Stimulated activated naive B cell treated with anti-CD40 and anti-IgM and Interleukin-4, amounts not matched to agents 10 μg/mL and 1 μg/mL and 100 μg/mL, for 72 hours (primary cell): ENCODE measurements at regions not wholly inside any gene's neighbourhood (a gene's known extent, or its start where the extent isn't known, plus 50 kb on each side); places are given as distances from the start of the nearest gene placed in this dataset.
A peak's percentile ranks its signal among the peaks of the same experiment; 100 is the strongest.

Experiments used
- ATAC-seq, 2 donors: fragments of 150-1000 bp; cut with Tn5 transposase; replicated peaks; 2 replicates each; pipeline ENCODE4 v1.10.0; 2021; ENCODE audit warnings: moderate library complexity in 1 of 2
- DNase-seq: peaks from one replicate; pipeline ENCODE4 v3.0.0; 2021
- H3K27ac Mint-ChIP-seq: one replicate; pipeline ENCODE4 v1.8.0; 2022; ENCODE audit warnings: mild to moderate bottlenecking, mixed read lengths
- H3K27me3 Mint-ChIP-seq, 2 donors: one replicate each; pipeline ENCODE4 v1.8.0; 2022; ENCODE audit warnings: mixed read lengths in 2 of 2
- H3K36me3 Mint-ChIP-seq, 2 donors: one replicate each; pipeline ENCODE4 v1.8.0; 2022; ENCODE audit warnings: mixed read lengths in 2 of 2, mild to moderate bottlenecking in 1 of 2
- H3K4me1 Mint-ChIP-seq, 2 donors: one replicate each; pipeline ENCODE4 v1.8.0; 2022; ENCODE audit warnings: mixed read lengths in 2 of 2, mild to moderate bottlenecking in 1 of 2
- H3K4me3 Mint-ChIP-seq, 2 donors: one replicate each; pipeline ENCODE4 v1.8.0; 2022; ENCODE audit warnings: mild to moderate bottlenecking in 2 of 2, mixed read lengths in 2 of 2, moderate library complexity in 1 of 2
- H3K9me3 Mint-ChIP-seq, 2 donors: one replicate each; pipeline ENCODE4 v1.8.0; 2022; ENCODE audit warnings: mixed read lengths in 2 of 2, mild to moderate bottlenecking in 1 of 2

DNA sequence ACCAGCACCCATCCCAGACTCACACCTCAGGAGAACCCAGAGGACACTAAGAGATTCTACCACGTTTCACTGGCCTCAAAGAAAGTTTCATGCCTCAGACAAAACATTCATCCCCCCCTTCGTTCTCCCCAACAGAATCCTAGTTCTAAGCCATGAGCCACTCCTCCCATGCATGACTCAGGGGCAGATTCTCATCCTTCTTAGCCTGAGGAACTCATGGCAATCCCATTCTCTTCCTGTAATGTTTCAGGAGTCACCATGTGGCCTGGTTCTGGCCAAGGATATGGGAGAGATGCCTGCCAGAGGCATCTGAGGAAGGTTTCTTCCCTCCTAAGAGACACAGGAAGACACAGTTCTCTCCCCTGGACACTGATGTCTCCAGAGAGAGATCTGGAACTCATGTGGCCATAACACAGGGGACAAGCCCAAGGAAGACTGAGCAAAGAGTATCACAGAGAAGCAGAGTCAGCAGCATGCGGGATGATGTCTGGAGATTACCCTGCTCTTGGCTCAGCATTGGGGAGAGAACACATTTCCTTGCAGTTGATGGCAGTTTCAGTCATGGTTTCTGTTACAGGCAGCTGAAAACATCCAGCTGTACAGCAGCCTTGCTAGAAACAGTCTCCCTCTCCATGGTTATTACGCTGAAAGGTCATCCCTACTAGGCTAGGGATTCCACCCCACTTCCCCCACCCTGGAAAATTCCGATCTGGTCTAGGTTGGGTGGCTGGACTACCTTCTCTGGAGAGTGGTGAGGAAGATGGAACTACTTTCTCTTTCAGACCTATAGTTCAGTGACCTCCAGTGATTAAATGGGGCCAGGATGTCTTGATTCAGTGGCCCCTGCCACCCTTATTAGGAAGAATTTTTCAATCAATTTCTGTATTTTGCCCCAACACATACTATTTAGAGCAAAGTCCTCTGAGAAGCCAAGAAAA is 115.4 kb downstream of the ZNF608 start:
- no peak for DNase-seq
- H3K27me3 Mint-ChIP-seq: peaks cover 15 to 22% of the 10 kb centered on the region in 2 donors

DNA sequence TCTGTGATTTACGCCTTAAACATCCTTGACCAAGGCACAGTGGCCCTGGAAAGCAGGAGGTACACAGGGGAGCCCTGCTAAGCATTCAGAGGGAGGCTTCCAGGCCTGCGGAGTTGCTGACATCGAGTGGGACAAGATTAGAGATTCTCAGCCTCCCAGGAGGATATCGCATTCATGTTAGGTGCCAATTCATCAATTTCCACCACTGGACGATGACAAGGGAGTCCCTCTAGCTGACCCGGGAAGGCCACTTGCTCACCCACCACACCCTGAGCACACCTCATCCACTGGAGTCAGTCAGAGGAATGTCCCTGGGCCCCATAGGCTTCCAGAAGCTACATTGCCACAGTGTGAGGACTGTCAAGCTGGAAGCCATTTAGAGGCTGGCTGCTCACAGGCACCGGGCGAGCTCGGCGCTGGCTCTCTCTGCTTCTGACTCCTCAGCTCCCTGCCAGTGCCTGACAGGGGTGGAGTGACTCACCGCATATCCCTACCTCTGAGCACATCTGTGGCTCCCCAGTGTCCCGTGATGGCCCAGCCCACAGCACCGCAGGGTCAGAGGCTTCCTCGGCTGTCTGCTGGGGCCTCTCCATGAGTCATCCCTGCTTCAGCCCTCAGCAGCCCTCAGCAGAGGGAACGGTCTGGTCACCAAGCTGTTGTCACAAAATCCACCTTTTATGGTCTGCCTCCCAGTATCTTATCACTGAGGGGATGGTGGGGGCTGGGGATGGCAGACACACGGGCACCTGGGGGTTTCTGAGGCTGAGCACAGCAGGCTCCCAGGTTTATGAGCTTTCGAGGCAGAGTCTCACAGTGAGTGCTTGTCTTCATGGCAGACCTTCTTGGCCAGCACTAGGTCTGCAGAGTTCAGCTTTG is 117.5 kb downstream of the ZNF608 start:
- Mint-ChIP-seq H3K27ac (no peak overlapping the region), H3K4me1 (peaks cover 16 to 48% of the 10 kb centered on the region in 2 donors), H3K9me3 (peaks cover 0 to 3% of the 10 kb centered on the region in 2 donors), H3K4me3 (no peak overlapping the region), H3K36me3 (peaks cover 7 to 9% of the 10 kb centered on the region in 2 donors), H3K27me3 (peaks cover 20 to 22% of the 10 kb centered on the region in 2 donors)
- DNase-seq (no peak), ATAC-seq (peak; percentile 41 to 42)

More for the DNA sequence above, 115.4 kb downstream of the ZNF608 start:
- peak; percentile 36 to 53 for ATAC-seq
- H3K9me3 Mint-ChIP-seq: peaks cover 0 to 3% of the 10 kb centered on the region in 2 donors
- no peak overlapping the region for H3K4me3 Mint-ChIP-seq
- H3K27ac Mint-ChIP-seq: peak overlapping the region; percentile 11
- H3K36me3 Mint-ChIP-seq: peaks cover 7 to 10% of the 10 kb centered on the region in 2 donors
- H3K4me1 Mint-ChIP-seq: peaks cover 16 to 48% of the 10 kb centered on the region in 2 donors

DNA sequence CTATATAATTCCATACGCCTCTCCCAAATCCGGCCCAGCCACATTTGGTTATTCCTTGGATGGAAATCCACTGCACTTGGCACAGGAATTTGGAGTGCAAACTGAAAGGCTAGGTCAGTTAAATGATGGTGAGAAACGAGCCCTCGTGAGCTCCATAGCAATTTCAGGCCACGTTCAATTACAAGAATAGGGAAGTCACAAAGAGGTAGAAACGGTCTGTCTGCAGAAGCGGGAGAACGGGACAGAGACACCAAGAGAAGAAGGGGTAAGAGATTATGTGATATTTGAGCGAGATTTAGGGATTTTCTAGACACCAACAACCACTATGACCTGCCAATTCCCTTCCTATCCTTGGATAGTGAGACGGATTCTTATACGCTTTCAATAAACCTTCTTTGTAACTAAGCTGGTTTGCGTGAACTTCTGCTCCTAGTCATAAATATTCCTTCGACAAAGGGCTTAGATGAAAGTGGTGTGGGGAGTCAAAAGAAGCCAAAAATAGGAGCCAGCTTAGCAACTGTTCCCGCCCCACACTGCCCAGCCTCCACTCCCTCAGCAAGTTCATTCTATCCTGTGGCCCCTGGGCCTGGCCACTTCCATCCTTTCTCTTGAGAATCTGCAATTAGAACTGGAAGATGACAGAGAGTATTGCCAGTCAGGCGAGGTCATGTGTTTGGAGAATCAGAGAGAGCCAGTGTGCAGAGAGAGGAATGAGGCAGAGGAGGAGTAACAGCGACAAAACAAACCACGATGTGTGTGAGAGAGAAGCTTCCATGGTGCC is 118.4 kb downstream of the ZNF608 start:
- Mint-ChIP-seq H3K36me3 (peaks cover 6 to 8% of the 10 kb centered on the region in 2 donors), H3K27me3 (peaks cover 20 to 22% of the 10 kb centered on the region in 2 donors), H3K4me1 (peaks cover 16 to 48% of the 10 kb centered on the region in 2 donors), H3K27ac (peak overlapping the region; percentile 72), H3K9me3 (peaks cover 0 to 3% of the 10 kb centered on the region in 2 donors), H3K4me3 (no peak overlapping the region)
- ATAC-seq: no peak
- no peak for DNase-seq

DNA sequence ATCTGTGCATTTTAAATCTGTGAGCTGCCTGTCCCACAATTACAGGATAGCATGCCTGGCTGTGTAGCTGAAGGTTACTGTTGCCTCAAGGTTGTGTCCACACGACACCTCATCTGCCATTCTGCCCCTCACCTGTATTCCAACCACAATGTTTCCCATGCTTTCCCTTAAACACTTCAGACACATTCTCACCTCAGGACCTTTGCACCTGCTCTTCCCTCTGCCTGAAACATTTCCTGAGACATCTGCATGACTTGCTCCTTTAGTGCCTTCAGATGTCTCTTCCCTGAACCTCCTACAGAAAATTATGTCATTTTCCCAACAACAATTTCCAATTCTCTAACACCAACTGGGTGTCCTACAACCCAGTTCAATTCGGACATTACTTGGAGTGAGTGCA is 120.4 kb downstream of the ZNF608 start:
- H3K4me3 Mint-ChIP-seq: no peak overlapping the region
- peaks cover 2 to 3% of the 10 kb centered on the region in 2 donors for H3K36me3 Mint-ChIP-seq
- no peaks in the 10 kb centered on the region for H3K9me3 Mint-ChIP-seq
- H3K27me3 Mint-ChIP-seq: peaks cover 15 to 22% of the 10 kb centered on the region in 2 donors
- no peak overlapping the region for H3K27ac Mint-ChIP-seq
- DNase-seq (no peak), ATAC-seq (no peak)
- H3K4me1 Mint-ChIP-seq: peaks cover 12 to 30% of the 10 kb centered on the region in 2 donors

DNA sequence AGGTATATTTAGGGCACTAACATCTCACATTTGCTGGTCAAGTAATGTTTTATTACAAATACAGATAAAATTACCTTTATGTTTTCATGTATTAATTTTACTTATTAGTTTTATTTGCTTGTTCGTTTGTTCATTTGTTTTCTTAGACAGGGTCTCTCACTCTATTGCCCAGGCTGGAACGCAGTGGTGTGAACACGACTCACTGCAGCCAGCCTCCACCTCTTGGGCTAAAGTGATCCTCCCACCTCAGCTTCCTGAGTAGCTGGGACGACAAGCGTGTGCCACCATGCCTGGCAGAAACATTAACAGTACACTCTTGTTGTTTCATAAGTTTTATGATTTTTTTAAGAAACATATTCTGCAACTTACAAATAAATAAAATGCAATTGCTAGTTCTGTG is 123.2 kb downstream of the ZNF608 start:
- Mint-ChIP-seq H3K4me1 (peaks cover 7% of the 10 kb centered on the region in 2 donors), H3K4me3 (no peak overlapping the region), H3K36me3 (peaks cover 0 to 3% of the 10 kb centered on the region in 2 donors), H3K9me3 (no peaks in the 10 kb centered on the region), H3K27ac (no peak overlapping the region), H3K27me3 (peaks cover 4 to 7% of the 10 kb centered on the region in 2 donors)
- DNase-seq (no peak), ATAC-seq (no peak)

DNA sequence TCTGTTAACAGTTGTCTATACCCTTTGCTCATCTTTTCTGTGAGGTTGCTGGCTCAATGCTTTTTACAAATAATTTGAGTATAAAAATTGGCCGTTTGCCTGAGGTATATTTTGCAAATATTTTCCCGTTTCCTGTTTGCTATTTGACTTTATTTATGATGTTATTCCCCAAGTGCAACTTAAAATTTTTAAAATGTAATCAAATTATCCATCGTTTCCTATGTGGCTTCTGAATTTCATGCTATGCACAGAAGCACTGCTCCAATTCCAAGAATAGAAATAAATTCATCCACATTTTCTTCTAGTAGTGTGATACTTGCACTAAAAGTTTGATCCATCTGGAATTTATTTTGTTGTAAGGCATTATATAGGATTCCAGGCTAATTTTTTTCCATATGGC is 123.6 kb downstream of the ZNF608 start:
- H3K4me3 Mint-ChIP-seq: no peak overlapping the region
- DNase-seq: no peak
- peaks cover 3 to 7% of the 10 kb centered on the region in 2 donors for H3K4me1 Mint-ChIP-seq
- H3K36me3 Mint-ChIP-seq: peaks cover 0 to 3% of the 10 kb centered on the region in 2 donors
- peaks cover 0 to 4% of the 10 kb centered on the region in 2 donors for H3K27me3 Mint-ChIP-seq
- H3K27ac Mint-ChIP-seq: no peak overlapping the region
- ATAC-seq: no peak
- H3K9me3 Mint-ChIP-seq: no peaks in the 10 kb centered on the region

DNA sequence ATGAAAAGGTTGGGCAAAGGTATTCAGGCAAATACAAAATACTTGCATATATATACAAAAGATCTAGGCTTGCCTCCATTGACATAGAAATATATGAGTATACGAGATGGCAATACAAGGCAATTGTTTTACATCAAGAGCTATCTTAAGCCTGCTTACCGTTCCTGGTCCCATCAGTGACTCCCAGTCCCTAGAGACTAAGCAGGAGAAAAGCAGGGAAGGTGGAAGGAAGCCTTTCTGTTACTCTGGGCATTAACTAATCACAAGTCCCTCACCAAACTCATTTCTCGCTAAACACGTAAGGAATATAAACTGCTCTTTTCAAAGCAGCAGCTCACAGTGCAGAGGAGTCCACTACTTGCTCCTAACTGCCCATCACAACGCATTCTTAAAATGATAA is 125.2 kb downstream of the ZNF608 start:
- ATAC-seq (no peak), DNase-seq (no peak)
- no peak overlapping the region for H3K27ac Mint-ChIP-seq
- H3K4me1 Mint-ChIP-seq: peaks cover 6 to 7% of the 10 kb centered on the region in 2 donors
- no peaks in the 10 kb centered on the region for H3K9me3 Mint-ChIP-seq
- peaks cover 0 to 3% of the 10 kb centered on the region in 2 donors for H3K36me3 Mint-ChIP-seq
- no peak overlapping the region for H3K4me3 Mint-ChIP-seq
- peaks cover 0 to 4% of the 10 kb centered on the region in 2 donors for H3K27me3 Mint-ChIP-seq

DNA sequence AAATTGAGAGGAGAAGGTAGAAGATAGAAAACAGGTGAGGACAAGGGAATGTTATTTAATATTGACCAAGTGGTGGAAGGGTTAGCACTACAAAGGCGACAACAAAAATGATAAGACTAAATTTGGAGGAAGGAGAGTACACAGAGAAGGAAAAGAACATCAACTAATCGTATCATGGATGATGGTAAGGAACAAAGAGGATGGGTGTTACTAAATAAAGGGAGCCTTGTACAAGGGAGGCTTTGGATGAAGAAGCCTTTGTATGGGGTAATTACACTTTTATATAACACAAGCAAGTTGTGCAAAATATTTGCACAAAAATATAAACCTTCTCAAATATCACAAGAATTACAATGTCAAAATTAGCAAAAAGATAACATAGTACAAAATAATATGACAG is 125.7 kb downstream of the ZNF608 start:
- DNase-seq: no peak
- Mint-ChIP-seq H3K4me1 (peaks cover 6 to 7% of the 10 kb centered on the region in 2 donors), H3K27ac (no peak overlapping the region), H3K4me3 (no peak overlapping the region), H3K9me3 (no peaks in the 10 kb centered on the region), H3K27me3 (peaks cover 0 to 4% of the 10 kb centered on the region in 2 donors), H3K36me3 (no peaks in the 10 kb centered on the region)
- ATAC-seq: no peak

DNA sequence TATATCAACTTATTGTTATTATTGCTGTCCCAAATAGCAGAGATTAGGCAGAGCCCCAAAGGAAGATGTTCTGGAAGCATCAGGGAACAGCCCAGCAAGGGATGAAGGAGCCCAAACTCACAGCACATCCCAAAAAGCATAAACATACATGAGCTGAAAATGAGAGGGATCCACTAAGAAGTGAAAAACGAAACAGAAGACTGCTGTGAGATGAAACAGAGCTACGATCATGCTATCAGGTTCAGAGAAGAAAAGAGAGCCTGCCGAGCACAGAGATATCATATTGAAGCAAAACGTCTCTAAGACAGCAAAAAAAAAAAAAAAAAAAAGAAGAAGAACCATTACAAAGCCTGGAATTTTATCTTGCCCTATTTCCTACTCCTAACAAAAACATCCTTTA is 127.3 kb downstream of the ZNF608 start:
- no peak overlapping the region for H3K27ac Mint-ChIP-seq
- no peaks in the 10 kb centered on the region for H3K9me3 Mint-ChIP-seq
- no peaks in the 10 kb centered on the region for H3K36me3 Mint-ChIP-seq
- H3K4me1 Mint-ChIP-seq: peaks cover 6 to 7% of the 10 kb centered on the region in 2 donors
- H3K27me3 Mint-ChIP-seq: no peaks in the 10 kb centered on the region
- DNase-seq (no peak), ATAC-seq (no peak)
- H3K4me3 Mint-ChIP-seq: no peak overlapping the region

DNA sequence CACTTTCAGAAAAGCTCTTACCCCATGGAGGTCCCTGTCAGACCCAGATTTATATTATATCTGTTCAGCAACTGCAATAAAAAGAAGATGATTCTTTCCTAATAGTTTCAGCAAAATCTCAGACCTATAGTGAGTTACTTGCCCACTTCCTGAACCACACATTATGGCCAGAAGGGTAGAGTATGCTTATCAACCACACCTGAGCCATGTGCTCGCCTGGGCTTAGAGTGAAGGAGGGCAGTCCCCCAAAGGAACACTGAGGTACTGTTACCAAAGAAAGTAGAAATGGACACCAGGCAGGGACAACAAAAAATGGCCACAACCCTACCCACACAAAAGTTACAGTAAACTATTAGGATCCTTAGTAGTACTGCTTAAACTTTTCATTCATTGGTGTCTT is 128.7 kb downstream of the ZNF608 start:
- Mint-ChIP-seq H3K4me3 (no peak overlapping the region), H3K36me3 (no peaks in the 10 kb centered on the region), H3K9me3 (no peaks in the 10 kb centered on the region), H3K27ac (no peak overlapping the region), H3K27me3 (no peaks in the 10 kb centered on the region), H3K4me1 (peaks cover 6 to 7% of the 10 kb centered on the region in 2 donors)
- no peak for ATAC-seq
- no peak for DNase-seq

DNA sequence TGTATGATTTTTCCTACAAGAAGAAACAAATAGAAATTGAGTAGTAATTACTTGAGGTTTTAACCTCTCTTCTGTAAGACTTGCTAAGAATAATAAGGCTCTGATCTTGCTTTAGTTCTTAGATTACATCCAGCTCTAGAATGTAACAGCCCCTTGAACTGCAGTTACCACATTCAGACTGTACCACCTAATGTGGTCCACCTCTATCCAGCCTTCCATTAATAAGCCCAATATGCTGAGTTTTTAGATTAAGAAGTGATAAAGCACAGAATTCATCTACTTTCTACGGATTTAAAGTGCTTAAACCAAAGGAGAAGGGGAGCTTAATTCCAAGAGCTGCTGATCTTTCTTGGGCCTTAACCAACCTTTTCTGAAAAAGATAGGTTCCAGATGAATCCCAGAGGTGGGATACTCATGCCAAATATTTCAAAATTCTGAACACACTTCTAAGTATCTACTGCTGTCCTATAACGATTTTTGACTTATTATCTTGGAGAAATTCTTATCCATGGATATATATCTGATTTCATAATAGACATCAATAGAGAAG is 131.5 kb downstream of the ZNF608 start:
- Mint-ChIP-seq H3K27ac (no peak overlapping the region), H3K4me3 (no peak overlapping the region), H3K4me1 (peaks cover 9 to 16% of the 10 kb centered on the region in 2 donors), H3K36me3 (peaks cover under 1 to 2% of the 10 kb centered on the region in 2 donors), H3K27me3 (peaks cover under 1 to 5% of the 10 kb centered on the region in 2 donors), H3K9me3 (peaks cover 0 to 4% of the 10 kb centered on the region in 2 donors)
- DNase-seq: no peak
- ATAC-seq: no peak

DNA sequence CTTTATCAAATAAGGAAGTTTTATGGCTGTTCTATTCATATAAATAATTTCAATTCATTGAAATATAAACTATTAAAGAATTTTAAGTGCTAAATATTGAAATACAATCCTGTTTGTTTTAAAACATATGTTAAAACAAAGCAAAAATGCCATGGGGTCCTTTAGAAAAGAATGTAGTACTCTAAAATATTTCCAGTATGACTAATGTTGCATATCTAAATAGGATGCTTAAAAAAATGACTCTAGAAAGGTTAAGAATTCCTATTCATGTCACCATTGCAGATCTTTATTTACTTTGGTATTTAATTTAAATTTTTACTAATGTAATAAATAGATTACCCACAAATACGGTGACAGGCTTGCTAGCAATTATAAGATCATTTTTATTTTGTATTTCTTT is 132.3 kb downstream of the ZNF608 start:
- H3K27ac Mint-ChIP-seq: no peak overlapping the region
- no peak overlapping the region for H3K4me3 Mint-ChIP-seq
- H3K27me3 Mint-ChIP-seq: peaks cover 7 to 13% of the 10 kb centered on the region in 2 donors
- DNase-seq: no peak
- peaks cover 0 to 8% of the 10 kb centered on the region in 2 donors for H3K9me3 Mint-ChIP-seq
- H3K4me1 Mint-ChIP-seq: peaks cover 8 to 22% of the 10 kb centered on the region in 2 donors
- no peak for ATAC-seq
- peaks cover 3 to 6% of the 10 kb centered on the region in 2 donors for H3K36me3 Mint-ChIP-seq

DNA sequence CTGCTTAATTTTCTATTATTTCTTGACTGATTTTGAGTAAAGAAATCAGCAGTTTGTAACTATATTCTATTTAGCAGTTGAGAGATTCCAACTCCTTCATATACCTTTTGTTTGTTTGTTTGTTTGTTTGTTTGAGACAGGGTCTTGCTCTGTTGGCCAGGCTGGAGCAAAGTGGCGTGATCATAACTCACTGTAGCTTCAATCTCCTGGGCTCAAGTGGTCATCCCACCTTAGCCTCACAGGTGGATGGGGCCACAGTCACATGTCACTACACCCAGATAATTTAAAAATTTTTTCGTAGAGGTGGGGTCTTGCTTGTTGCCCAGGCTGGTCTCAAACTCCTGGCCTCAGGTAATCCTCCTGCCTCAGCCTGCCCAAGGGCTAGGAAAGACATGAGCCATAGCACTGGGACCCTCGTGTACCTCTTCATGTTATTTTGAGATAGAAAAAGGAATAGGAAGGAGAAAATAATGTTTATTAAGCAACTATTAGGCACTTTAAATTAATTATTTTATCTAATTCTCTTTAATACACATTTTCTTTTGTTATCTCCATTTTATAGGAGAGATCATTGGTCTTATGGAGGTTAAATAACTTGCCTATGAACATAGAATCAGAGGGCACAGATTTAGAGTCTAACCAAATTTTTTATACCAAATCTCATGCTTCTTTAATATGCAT is 133.0 kb downstream of the ZNF608 start:
- Mint-ChIP-seq H3K27ac (no peak overlapping the region), H3K27me3 (peaks cover 10 to 17% of the 10 kb centered on the region in 2 donors), H3K4me1 (peaks cover 6 to 22% of the 10 kb centered on the region in 2 donors), H3K4me3 (no peak overlapping the region), H3K9me3 (peaks cover 0 to 10% of the 10 kb centered on the region in 2 donors), H3K36me3 (peaks cover 5 to 7% of the 10 kb centered on the region in 2 donors)
- DNase-seq: no peak
- no peak for ATAC-seq
